Esophagus squamous epithelium (tissue), 4 donors: ENCODE measurements at regions not wholly inside any gene's neighbourhood (a gene's known extent, or its start where the extent isn't known, plus 50 kb on each side); places are given as distances from the start of the nearest gene placed in this dataset.

Source experiments
- POLR2A ChIP-seq, 4 donors: fragments of 450-650 bp; IDR thresholded peaks; one replicate each; pipeline ENCODE4 v1.6.1; 2017; ENCODE audit warnings: antibody characterized with exemption in 4 of 4, mild to moderate bottlenecking in 4 of 4, moderate library complexity in 3 of 4
- TF ChIP-seq, protein P1 (sequence below), 6 experiments: fragments of 450-650 bp in 4 of 6; fragments of 200-600 bp in 2 of 6; sonication (generic) in 2 of 6; IDR thresholded peaks; one replicate each; pipeline ENCODE4 v1.5.1; 2016 to 2019; ENCODE audit warnings: antibody characterized with exemption in 6 of 6, mild to moderate bottlenecking in 4 of 6, moderate library complexity in 4 of 6

GRCh38 chr12:16789204-16789790 is 183.3 kb upstream of the LMO3 start:
- TF ChIP-seq, protein P1, sequence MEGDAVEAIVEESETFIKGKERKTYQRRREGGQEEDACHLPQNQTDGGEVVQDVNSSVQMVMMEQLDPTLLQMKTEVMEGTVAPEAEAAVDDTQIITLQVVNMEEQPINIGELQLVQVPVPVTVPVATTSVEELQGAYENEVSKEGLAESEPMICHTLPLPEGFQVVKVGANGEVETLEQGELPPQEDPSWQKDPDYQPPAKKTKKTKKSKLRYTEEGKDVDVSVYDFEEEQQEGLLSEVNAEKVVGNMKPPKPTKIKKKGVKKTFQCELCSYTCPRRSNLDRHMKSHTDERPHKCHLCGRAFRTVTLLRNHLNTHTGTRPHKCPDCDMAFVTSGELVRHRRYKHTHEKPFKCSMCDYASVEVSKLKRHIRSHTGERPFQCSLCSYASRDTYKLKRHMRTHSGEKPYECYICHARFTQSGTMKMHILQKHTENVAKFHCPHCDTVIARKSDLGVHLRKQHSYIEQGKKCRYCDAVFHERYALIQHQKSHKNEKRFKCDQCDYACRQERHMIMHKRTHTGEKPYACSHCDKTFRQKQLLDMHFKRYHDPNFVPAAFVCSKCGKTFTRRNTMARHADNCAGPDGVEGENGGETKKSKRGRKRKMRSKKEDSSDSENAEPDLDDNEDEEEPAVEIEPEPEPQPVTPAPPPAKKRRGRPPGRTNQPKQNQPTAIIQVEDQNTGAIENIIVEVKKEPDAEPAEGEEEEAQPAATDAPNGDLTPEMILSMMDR (IDR thresholded peaks at IDR 0.05): no peak
- TF ChIP-seq POLR2A (IDR thresholded peaks at IDR 0.05): no peak
